ENCODE measurements at regions not wholly inside any gene's neighbourhood (a gene's known extent, or its start where the extent isn't known, plus 50 kb on each side); places are given as distances from the start of the nearest gene placed in this dataset.
"Not testable (repeated sequence)": the region's sequence is repeated elsewhere in the genome, so short reads cannot be mapped to it uniquely, and the experiment has no call there.

DNA sequence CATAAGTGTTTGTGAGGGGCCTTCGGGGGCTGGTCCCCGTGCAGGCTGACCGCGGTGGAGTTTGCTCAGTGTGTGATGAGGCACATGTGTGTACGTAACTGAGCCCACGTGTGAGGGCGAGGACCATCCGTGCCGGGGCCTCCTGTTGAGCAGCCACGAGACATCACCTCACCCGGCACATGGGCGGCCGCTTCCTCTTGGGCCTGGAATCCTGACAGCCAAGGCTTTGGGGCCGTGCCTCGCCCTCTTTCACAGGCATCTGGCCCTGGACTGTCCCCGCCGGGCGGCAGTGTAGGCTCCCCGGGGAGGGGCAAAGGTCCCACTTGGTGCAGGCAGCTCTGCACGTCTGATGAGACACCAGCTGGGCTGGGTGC lies 202.3 kb downstream of the DLL1 start:
- no peak overlapping the region for H3K4me3 Mint-ChIP-seq (ENCODE audit: low read depth)
- no peaks in the 10 kb centered on the region for H3K9me3 Mint-ChIP-seq (ENCODE audit: low read depth)
- TF ChIP-seq, protein P1, sequence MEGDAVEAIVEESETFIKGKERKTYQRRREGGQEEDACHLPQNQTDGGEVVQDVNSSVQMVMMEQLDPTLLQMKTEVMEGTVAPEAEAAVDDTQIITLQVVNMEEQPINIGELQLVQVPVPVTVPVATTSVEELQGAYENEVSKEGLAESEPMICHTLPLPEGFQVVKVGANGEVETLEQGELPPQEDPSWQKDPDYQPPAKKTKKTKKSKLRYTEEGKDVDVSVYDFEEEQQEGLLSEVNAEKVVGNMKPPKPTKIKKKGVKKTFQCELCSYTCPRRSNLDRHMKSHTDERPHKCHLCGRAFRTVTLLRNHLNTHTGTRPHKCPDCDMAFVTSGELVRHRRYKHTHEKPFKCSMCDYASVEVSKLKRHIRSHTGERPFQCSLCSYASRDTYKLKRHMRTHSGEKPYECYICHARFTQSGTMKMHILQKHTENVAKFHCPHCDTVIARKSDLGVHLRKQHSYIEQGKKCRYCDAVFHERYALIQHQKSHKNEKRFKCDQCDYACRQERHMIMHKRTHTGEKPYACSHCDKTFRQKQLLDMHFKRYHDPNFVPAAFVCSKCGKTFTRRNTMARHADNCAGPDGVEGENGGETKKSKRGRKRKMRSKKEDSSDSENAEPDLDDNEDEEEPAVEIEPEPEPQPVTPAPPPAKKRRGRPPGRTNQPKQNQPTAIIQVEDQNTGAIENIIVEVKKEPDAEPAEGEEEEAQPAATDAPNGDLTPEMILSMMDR (IDR thresholded peaks at IDR 0.05; ENCODE audit: unreplicated experiment), result no peak
- peaks cover 1% of the 10 kb centered on the region for H3K4me1 Mint-ChIP-seq (ENCODE audit: low read depth)
- H3K27me3 Mint-ChIP-seq, result peaks cover 26% of the 10 kb centered on the region
- no peak overlapping the region for H3K27ac Mint-ChIP-seq
- DNase-seq (ENCODE audit: low spot score, unreplicated experiment), result no peak
- no peaks in the 10 kb centered on the region for H3K36me3 Mint-ChIP-seq (ENCODE audit: insufficient read depth)

DNA sequence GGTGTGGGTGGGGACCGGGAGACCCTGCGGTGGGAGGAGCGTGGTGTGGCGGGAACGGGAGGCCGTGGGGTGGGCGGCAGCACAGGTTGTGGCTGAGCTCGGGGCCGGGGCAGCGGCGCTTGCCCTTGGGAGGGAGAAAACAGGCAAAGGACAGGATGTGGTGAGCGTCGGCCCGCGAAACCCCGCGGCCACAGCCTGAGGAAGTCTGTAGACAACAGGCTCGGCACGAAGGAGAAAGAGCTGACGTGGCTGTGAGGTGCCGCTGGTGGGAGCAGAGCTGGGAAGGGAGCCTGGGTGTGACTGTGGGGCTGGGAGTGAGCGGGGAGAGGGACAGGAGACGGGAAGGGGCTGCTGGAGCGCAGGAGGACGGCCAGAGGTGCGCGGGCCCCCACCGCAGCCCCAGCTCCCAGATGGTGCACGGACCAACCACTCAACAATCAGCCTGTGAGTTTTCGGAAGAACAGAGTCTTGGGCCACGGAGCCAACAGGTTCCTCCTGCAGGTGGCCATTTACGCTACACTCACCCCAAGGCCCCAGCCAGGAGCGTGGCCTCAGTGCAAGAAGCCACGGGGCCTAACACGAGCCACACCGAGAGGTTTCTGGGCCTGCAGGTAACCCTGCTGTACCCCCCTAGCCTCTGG lies 202.8 kb downstream of the DLL1 start:
- Mint-ChIP-seq H3K9me3 (ENCODE audit: low read depth) (no peaks in the 10 kb centered on the region), H3K4me1 (ENCODE audit: low read depth) (peaks cover 2% of the 10 kb centered on the region), H3K27me3 (peaks cover 27% of the 10 kb centered on the region), H3K4me3 (ENCODE audit: low read depth) (no peak overlapping the region), H3K36me3 (ENCODE audit: insufficient read depth) (no peaks in the 10 kb centered on the region), H3K27ac (no peak overlapping the region)
- DNase-seq (ENCODE audit: low spot score, unreplicated experiment), result no peak
- TF ChIP-seq, protein P1 (IDR thresholded peaks at IDR 0.05; ENCODE audit: unreplicated experiment), result no peak

DNA sequence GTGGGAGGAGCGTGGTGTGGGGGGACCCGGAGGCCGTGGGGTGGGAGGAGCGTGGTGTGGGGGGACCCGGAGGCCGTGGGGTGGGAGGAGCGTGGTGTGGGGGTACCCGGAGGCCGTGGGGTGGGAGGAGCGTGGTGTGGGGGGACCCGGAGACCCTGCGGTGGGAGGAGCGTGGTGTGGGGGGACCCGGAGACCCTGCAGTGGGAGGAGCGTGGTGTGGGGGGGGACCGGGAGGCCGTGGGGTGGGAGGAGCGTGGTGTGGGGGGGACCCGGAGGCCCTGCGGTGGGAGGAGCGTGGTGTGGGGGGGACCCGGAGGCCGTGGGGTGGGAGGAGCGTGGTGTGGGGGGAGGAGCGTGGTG lies 203.5 kb downstream of the DLL1 start:
- not testable (repeated sequence) for H3K4me3 Mint-ChIP-seq (ENCODE audit: low read depth); H3K36me3 Mint-ChIP-seq (ENCODE audit: insufficient read depth); H3K27ac Mint-ChIP-seq; DNase-seq (ENCODE audit: low spot score, unreplicated experiment); H3K4me1 Mint-ChIP-seq (ENCODE audit: low read depth); H3K9me3 Mint-ChIP-seq (ENCODE audit: low read depth)
- H3K27me3 Mint-ChIP-seq, result peaks cover 31% of the 10 kb centered on the region

DNA sequence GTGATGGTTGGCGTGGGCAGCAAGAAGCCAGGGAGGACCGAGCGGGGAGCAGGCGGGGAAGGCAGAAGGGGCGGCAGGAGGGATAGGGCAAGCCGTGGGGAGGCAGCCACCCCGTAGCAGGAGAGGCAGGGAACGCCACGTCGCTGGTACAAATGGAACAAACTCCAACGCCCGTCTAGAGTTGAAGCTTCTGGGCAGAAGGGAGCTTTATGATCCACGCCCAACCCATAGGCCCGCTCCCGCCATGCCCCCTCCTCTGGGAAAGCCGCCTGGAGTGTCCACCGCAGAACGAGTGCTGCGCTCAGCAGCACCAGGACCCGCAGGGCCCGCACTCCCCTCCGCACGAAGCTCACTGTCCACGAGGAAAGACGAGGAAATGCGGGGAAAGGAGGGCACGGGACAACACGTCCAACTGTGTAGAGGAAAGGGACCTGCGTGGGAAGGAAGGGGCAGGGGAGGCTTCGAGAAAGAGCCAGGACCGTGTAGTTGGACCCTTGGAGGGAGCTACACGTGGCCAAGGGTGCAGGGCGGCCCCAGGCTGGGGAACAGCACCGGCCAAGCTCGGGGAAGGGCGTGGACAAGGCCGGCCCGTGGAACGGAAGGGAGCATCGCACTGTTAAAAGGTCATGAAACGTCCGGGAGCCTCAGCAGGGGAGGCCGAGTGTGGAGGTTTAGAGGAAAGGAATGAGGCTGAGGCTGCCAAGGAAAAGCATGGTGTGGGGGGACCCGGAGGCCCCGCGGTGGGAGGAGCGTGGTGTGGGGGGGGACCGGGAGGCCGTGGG lies 204.0 kb downstream of the DLL1 start:
- DNase-seq (ENCODE audit: low spot score, unreplicated experiment), result no peak
- Mint-ChIP-seq H3K4me3 (ENCODE audit: low read depth) (no peak overlapping the region), H3K27ac (no peak overlapping the region), H3K27me3 (peaks cover 32% of the 10 kb centered on the region), H3K4me1 (ENCODE audit: low read depth) (peaks cover 2% of the 10 kb centered on the region), H3K36me3 (ENCODE audit: insufficient read depth) (no peaks in the 10 kb centered on the region), H3K9me3 (ENCODE audit: low read depth) (no peaks in the 10 kb centered on the region)
- TF ChIP-seq, protein P1 (IDR thresholded peaks at IDR 0.05; ENCODE audit: unreplicated experiment), result no peak

DNA sequence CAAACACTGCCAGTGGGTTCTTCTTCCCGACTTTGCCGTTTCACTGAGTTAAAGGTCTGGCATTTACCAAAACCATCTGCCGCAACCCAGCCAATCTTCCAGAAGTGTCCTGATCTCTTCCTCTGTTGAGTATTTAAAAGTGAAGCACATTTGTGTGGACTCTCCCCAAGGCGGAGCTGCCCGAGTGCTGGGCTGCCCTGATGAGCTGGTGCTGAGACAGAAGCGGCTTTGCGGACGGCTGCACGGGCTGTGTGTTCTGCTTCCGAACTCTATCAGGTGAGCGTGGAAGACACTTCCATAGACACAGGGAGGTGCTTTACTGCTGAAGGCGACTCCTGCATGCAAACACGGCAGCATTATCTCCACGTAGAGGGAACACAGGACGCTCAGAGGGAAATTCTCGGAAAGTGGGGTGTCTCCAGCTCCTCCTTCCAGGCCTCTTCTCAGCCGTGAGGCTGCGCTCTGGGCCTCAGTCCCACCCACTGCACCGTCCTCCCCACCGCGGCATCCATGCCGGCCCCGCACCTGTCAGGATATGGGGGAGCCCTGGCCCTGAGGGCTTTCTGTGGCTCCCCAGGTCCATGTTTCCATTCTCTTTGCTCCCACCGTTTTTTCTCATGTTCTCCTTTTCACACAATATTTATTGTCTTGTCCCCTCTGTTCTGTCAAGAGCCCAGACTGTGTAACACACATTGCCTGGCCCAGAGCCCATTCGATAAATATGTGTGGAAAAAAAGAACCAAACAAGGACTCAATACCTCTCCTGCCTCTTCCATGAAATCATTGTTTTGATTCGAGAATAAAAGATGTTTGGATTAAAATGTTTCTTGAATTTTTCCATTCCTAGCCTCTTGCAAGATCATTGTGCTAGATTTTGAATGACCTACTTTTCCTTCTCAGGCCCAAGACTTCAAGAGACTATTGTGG lies 205.1 kb downstream of the DLL1 start:
- Mint-ChIP-seq H3K27ac (no peak overlapping the region), H3K4me3 (ENCODE audit: low read depth) (no peak overlapping the region), H3K36me3 (ENCODE audit: insufficient read depth) (no peaks in the 10 kb centered on the region), H3K27me3 (peaks cover 32% of the 10 kb centered on the region), H3K4me1 (ENCODE audit: low read depth) (peaks cover 4% of the 10 kb centered on the region), H3K9me3 (ENCODE audit: low read depth) (no peaks in the 10 kb centered on the region)
- DNase-seq (ENCODE audit: low spot score, unreplicated experiment), result no peak
- TF ChIP-seq, protein P1 (IDR thresholded peaks at IDR 0.05; ENCODE audit: unreplicated experiment), result no peak
